GM19467 (cell line): ENCODE measurements at regions not wholly inside any gene's neighbourhood (a gene's known extent, or its start where the extent isn't known, plus 50 kb on each side); places are given as distances from the start of the nearest gene placed in this dataset.
"Not testable (repeated sequence)": the region's sequence is repeated elsewhere in the genome, so short reads cannot be mapped to it uniquely, and the experiment has no call there.

Experiments
- ATAC-seq: cut with Tn5 transposase; IDR thresholded peaks from one replicate; pipeline ENCODE4 v1.9.1; 2021; ENCODE audit warnings: mild to moderate bottlenecking, moderate library complexity; ENCODE audit not compliant: unreplicated experiment

DNA sequence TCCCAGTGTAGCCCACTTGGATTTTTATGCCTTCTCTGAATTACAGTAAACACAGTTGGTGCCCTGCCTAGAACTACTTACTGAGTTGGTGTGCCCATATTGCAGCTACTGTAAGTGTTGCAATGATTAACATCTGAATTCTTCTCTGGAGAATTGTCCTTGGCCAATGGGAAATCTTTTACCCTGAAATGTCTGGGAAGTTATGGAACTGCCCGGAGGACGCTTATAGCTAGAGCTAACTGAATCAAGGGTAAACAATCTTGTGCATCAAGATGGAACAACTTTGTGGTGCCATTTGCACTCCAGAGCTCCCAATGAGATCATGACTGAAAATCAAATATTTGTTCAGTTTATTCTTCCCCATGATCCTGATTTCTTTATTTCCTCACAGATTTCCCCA lies 246.7 kb upstream of the CBLB start:
- ATAC-seq: no peak

DNA sequence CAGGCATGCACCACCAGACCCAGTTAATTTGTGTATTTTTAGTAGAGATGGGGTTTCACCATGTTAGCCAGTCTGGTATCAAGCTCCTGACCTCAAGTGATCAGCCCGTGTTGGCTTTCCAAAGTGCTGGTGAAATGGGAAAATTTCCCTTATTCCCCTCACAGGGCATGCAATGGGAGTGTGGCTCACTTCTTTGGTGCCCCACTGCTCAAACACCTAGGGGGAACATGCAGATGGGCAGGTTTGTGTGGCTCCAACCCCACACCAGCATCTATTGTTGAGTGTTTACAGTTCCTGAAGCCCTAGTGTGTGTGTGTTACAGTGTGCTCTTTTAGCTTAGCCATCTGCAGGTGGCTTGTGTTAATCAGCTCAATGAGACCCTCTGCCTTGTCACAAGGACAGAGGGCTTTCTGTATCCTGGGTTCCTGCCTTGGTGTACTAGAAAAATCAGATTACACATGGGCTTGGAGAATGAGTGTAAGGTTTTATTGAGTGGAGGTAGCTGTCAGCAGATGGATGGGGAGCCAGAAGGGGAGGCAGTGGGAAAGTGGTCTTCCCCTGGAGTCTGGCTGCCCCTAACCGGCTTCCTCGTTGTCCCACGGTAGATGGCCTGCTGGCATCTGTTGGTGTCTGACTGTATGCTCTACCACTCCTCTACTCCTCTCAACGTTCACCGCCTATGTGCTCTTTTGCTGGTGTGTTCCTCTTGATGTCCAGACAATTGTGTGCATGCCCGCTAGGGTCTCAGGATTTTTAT lies 248.1 kb upstream of the CBLB start:
- ATAC-seq: no peak

DNA sequence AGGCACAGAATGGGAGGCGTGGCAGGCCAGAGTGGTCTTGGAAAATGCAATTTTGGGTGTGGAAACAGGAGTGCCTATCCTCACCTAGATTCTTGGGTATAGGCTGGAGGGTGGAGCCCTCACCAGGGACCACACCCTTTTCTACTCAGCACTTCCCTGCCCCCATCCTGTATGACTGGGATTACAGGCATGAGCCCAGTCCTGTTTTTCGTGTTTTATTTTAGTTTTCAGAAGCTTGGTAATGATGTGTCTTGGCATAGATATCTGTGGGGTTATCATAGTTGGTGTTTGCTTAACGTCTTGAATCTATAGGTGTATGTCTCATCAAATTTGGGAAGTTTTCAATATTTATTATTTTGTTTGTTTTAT lies 248.7 kb upstream of the CBLB start:
- no peak for ATAC-seq

DNA sequence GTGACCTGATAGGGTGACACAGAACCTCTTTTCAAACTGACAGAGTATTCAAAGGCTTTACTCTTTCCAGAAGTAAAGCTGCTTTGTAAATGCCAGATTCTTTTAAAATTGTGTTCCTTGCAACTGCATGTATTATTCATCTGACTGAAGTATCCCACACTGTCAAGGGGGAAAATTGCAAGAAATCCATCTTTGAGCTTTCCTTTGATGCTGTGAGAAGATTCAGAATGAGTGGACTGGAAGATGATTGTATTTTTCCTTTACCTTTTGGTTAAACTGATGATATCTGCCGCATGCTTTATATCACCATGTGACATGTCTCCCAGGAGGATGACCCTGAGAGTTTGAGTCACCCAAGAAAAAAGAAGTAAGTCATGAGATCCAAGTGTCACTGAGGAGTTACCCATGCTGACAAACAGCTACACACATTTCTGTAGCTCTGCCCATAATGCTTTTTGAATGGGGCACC lies 250.8 kb upstream of the CBLB start:
- ATAC-seq: no peak

DNA sequence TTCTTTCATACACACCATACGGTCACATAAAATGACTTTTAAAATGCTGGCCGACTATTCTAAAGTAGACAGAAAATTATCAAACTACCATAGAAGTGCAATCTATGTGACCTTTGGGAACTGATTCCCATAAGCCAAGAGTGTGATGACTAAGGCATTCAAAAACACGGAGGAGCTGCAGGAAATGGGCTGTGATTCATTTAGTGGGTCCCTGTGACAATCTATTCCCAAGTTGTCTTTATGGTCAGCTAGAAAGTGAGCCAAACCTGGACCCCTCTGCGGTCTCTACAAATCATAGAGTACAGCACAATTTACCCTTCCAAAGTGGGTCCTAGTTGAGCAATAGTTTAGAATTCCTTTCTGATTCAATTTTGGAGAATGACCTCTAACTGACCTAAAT lies 251.5 kb upstream of the CBLB start:
- no peak for ATAC-seq

DNA sequence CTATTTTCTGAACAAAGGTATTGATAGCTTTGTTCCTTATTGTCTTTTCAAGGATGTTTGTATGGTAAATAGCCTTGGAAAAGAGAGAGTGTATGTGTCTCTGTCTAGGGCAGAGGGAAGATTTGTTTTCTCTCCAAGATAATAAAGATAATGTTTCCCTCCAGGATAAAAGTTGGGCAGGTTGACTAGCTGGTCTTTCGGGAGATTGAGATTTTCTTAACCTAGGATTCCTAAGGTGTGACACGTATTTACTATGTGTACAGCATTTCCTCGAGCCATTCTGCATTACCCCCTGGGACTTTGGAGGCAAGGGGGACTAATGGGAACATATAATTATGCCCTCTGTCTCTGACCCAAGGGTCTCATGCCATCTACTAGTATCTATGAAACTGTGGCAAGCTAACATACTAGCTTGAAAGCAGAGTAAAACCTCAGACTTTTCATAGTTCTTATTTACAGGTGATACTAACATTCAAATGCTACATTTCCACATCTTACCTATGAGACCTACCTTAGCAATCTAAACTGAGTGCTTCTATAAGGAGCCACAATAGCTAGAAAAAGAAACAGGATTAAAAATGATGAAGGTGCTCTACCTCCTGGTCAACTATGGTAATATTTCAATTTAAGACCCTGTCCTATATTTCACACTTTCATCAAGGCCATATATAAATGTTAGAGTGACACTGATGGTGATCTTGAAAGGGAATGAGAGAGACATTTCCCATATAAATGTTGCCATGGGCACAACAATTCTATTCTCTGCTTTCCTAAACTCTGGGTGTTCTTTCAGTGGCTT lies 252.9 kb upstream of the CBLB start:
- no peak for ATAC-seq

DNA sequence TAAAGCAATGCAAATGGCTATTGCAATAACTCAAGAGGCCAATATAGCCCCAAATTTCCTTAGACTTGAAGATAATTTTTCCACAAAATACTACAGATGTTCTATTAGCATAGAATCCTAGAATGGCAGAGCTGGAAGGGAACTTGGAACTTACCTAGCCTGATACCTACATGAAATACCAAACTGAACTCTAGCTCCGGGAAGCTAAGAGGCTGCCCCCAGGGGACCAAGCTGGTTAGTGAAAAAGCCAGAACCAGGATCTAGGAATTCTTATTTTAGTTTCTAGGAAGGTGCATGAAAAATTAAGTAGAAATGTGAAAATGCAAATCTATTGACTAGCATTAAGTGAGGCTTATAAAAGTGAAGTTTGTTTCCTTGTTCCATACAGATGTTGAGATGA lies 256.0 kb upstream of the CBLB start:
- no peak for ATAC-seq

DNA sequence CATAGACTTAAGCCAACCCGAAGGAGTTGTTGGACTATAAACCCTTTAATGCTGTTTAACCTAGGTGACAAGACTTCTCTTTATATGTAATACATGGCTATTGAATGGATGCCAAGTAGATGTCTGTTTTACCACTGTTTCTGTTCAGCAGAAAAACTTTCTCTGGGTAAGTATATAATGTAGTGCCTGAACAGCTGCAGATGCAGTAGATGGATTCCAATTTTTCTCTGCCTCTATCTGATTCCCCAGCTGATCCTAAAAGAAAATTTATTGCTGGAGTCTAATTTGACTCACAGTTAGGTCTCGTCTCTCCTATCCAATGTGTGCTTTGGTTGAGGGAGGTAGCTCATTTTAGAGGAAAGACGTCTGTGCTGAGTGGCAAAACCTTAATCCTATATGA lies 256.5 kb upstream of the CBLB start:
- no peak for ATAC-seq

DNA sequence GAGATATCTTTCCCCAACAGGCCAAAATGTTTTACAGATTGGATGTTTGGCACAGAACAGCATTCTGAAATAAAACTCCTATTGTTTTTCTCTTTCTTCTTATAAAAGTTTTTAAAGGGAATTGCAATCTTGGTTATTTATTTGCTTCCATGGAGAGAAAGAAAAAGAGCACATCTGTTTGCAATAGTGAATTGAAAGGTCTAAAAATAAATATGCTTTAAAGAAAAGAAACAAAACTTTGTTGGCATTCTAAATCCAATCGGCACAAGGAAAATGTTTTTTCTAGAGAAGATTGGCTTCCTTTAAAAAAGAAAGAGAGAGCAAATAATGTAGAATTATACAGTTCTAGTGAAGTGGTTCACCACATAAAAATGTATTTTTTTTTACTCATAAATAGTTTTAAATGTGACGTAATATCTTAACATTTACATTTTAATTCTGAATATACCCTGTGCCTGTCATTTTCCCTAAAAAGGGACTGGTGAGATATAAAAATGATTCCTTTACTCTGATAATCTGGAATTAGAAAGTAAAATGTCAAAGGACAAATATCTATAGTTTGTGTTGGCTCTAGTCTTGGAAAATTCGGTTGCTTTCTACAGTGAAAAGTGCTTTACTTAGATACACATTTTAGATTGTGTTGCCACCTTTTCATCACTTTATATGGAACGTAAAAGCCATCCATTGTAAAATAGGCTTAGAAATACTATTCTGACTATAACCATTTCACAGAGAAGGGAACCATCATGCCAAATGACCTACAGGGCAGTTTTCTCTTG lies 257.4 kb upstream of the CBLB start:
- no peak for ATAC-seq

DNA sequence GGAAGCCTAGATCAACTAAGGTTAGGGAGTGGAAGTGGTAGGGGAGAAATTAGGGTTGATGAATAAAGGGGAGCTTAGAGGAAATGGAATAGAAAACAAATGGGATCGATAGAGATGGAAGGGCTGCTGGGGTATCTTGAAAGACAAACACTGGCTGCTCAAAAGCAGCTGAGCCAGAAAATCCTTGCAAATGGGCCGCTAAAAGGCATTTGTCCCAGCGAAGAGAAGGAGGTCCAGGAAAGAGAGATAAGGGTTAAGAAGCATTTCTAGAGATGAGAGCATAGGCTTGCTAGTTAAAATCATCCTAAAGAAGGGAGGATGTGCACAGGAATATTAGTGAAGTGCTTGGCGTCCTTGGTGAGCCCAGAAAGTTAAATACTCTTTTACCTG lies 258.0 kb upstream of the CBLB start:
- ATAC-seq: no peak

DNA sequence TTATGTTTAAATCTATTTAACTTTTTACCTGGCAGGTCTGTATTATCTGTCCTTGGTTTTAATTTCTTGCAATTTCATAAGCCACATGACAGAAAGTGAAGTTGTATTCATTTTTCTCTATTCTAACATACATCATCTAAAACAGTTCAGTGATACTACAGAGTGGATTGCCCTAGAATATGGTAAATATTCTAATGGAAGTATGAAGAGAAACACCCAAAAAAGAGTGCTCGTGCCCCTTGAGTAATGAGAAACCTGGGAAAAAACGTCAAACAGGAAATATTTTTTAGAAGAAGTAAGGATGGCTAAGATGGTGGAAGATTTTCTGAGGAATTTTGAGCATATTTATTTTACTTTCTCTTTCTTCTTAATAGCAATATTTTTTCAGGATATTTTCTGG lies 261.1 kb upstream of the CBLB start:
- ATAC-seq: no peak

DNA sequence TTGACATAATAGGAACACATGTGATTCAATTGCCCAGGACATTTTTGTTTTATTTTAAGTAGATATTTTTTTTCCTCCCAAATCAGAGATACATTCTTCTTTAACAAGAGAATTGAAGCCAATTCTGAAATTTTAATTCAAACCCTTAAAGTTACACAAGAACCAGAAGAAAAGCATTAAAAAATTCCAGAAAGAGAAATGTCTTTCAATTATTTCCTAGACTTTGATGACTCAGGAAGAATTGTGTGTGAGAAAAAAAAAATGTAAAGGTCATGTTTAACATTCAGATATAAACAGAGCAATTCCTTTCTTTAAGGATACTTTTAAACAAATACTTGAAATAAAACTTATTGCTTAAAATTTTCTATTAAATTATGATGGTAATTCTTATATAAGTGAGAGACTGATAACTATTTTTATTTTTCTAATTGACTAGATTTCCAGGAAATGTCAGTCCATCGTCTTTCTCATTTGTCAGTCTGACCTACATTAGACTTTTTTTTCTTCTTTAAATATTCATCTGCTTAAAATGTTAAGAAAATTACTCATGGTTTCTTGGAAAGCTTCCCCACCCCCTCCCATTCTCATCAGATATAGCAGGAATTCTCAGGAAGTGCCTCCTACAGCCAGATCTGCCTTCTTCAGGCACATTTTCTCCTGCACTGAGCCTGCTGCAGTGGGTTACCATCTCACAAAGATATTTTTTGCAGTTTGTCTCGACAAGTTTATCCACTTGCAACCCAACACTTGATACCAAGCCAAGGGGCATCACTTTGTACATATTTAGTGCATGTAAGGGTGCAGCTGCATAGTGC lies 261.8 kb upstream of the CBLB start:
- no peak for ATAC-seq

DNA sequence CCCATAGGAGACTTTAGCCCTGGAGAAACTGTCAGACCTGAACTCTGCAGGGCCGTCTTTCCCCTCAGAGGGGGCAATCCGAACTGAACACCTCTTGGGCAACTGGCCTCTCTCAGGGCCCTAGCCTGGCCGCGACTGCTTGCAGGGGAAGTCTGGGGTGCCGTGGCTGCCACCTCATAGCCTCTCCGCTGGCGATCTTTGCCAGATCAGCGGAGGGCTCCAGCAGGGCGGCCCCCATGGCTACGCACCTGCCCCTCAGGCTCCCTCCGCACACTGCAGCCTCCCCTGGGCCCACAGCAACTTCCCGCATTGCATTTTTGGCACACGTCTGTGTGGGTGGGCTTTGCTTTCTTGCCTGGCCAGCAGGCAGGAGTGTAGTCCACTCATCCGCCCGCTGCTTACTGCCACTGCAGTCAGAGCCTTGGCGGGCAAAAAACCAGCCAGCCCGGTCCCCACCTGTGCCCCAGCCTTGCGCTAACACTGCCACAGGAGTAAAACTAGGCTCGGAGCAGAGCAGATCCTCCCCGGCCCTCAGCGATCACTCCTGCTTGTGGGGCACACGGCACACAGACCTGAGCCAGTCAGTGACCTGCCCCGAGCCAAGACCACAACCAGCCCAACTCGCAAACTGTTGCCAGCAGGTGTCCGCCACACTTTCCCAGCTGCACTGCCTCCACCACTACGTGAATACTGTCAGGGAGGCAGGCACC lies 266.8 kb upstream of the CBLB start:
- ATAC-seq: no peak

DNA sequence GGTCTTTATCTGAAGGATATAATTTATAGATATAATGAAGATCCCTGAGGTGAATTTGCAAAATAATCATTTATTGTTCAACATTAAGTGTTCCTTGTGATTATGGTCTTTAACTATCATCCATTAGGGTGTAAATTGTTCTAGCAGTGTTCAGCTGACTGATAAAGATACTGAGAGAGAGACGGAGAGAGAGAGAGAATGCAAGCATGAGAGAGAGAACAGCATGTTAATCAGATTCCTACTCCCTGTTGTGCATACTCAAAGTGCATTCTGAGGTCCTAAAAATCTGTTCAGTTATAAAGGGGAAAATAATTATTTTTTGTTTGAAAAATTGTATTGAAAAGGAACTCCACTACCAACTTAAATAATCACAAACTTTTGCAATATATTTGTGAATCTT lies 271.0 kb upstream of the CBLB start:
- no peak for ATAC-seq

DNA sequence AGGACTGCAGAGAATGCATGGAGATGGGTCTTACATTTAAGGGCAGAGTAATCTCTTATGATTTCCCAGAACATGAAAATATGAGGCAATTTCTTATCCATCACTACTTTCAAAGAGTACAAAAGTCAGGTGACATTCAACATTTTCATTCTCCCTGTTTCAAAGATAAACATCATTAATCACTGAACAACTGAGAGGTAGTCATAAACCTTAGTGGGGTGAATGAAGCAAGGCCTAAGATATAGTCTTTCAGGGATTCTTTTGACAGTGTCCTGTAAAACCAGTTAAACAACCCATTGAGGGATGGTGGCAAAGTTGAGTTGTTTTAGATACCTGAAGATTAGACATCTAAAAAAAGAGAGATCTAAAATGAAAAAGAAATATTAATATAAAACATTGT lies 271.6 kb upstream of the CBLB start:
- ATAC-seq: no peak

DNA sequence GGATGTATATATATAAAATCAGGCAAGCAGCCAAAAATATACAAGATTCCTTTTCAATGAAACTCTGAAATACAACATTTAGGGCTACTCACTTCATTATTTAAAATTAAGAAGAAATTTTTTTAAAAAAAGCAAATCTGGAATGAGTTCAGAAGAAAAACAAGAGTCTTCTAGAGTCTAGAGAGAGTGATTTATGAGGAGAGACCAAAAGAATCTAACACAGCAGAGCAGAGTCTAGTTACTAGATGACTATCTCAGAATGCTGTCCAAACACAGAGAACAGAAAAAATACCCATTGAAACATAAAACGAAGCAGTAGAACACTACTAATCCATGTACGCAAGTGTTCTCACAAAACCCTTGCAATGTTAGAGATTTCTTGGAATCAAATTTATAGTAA lies 275.2 kb upstream of the CBLB start:
- no peak for ATAC-seq

DNA sequence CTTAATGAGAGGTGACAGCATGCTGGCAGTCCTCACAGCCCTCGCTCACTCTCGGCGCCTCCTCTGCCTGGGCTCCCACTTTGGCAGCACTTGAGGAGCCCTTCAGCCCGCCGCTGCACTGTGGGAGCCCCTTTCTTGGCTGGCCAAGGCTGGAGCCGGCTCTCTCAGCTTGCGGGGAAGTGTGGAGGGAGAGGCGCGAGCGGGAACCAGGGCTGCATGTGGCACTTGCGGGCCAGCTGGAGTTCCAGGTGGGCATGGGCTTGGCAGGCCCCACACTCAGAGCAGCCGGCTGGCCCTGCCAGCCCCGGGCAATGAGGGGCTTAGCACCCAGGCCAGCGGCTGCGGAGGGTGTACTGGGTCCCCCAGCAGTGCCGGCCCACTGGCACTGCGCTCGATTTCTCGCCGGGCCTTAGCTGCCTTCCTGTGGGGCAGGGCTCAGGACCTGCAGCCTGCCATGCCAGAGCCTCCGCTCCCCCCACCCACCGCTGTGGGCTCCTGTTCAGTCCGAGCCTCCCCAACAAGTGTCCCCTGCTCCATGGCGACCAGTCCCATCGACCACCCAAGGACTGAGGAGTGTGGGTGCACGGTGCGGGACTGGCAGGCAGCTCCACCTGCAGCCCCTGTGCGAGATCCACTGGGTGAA lies 279.7 kb upstream of the CBLB start:
- ATAC-seq: not testable (repeated sequence)

DNA sequence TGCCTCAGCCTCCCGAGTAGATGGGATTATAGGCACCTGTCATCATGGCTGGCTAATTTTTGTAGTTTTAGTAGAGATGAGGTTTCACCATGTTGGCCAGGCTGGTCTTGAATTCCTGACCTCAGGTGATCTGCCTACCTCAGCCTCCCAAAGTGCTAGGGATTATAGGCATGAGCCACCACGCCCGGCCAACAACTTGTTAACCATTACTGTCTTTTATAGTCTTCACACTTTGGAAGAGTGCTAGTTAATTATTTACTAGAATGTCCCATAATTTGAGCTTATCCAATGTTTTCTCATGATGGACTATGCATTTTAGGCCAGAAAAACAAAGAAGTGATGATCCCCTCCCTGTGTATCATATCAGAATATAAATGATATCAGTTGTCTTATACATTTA lies 288.6 kb upstream of the CBLB start:
- no peak for ATAC-seq

DNA sequence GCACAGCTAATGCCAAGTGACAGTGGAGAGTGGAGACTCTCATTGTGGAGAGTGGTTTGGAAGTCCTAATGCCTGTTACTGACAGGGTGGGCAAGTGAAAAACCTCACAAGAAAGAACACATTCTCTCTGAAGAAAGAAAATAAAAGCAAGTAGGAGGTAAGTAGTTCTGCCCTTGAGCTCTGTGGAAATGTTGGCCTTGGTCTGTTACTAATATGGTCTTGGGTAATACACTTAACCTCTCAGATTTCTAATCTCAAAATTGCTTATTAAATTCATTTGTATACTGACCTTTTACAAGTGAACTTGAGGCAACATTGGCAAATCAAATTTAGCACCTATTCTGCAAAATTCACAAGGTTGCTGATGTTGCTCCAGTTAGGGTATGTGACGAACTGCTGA lies 291.6 kb upstream of the CBLB start:
- ATAC-seq: no peak

DNA sequence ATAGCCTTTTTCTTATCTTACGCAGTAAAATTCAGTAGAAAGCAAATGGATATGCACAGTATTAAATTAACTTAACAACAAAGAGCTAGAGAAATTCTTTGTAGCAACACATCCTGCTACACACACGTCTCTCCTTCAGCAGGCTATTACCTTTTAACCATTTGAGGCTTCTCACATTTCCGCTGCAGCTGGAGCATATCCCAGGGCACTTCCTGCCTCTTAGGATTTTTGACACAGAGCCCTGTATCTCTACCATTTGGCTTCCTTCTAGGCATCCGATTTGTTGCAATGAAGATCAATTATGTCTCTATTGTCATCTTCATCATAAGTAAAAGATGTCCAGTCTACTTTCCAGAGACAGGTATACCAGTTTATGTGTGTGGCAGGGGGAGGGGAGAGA lies 292.4 kb upstream of the CBLB start:
- ATAC-seq: no peak
